Esophagus muscularis mucosa (tissue), 4 donors: ENCODE measurements at regions not wholly inside any gene's neighbourhood (a gene's known extent, or its start where the extent isn't known, plus 50 kb on each side); places are given as distances from the start of the nearest gene placed in this dataset.

Experiments
- DNase-seq: peaks from one replicate; pipeline ENCODE4 v3.0.0-alpha.2; 2017; ENCODE audit errors: extremely low spot score
- H3K27ac ChIP-seq, 4 donors: fragments of 200-600 bp; sonication (generic); replicated peaks in 1 of 4; 1 replicate in 3 of 4; 2 replicates in 1 of 4; pipeline ENCODE4 v1.5.1; 2016 to 2019; ENCODE audit warnings: mild to moderate bottlenecking in 1 of 4
- H3K27me3 ChIP-seq, 4 donors: fragments of 200-600 bp; sonication (generic); one replicate each; pipeline versions ENCODE4 v1.5.1 to v1.6.0; 2016 to 2019
- H3K36me3 ChIP-seq, 4 donors: fragments of 200-600 bp; sonication (generic); one replicate each; pipeline ENCODE4 v1.5.1; 2016 to 2019
- H3K4me1 ChIP-seq, 4 donors: fragments of 200-600 bp; sonication (generic); one replicate each; pipeline ENCODE4 v1.5.1; 2016 to 2019
- H3K4me3 ChIP-seq, 4 donors: fragments of 200-600 bp; sonication (generic); 1 replicate in 2 of 4; 2 replicates in 2 of 4; pipeline ENCODE4 v1.5.1; 2016 to 2019; ENCODE audit warnings: mild to moderate bottlenecking in 4 of 4, moderate library complexity in 1 of 4
- H3K9me3 ChIP-seq, 4 donors: fragments of 200-600 bp; sonication (generic); 1 replicate in 3 of 4; 2 replicates in 1 of 4; pipeline ENCODE4 v1.5.1; 2016 to 2019
- CTCF ChIP-seq, 3 experiments: fragments of 200-600 bp in 2 of 3; fragments of 450-650 bp in 1 of 3; sonication (generic) in 2 of 3; IDR thresholded peaks; one replicate each; pipeline ENCODE4 v1.5.1; 2017 to 2019; ENCODE audit warnings: antibody characterized with exemption in 3 of 3, mild to moderate bottlenecking in 2 of 3, moderate library complexity in 1 of 3
- EP300 ChIP-seq: sonication (generic); formaldehyde crosslinking; IDR thresholded peaks from one replicate; pipeline ENCODE4 v1.6.1; 2017; ENCODE audit warnings: antibody characterized with exemption
- POLR2A ChIP-seq: fragments of 450-650 bp; IDR thresholded peaks from one replicate; pipeline ENCODE4 v1.6.1; 2017; ENCODE audit warnings: antibody characterized with exemption, moderate library complexity, mild to moderate bottlenecking, low read depth
- POLR2AphosphoS5 ChIP-seq, 2 donors: sonication (generic); formaldehyde crosslinking; IDR thresholded peaks; one replicate each; pipeline ENCODE4 v1.6.1; 2017; ENCODE audit warnings: antibody characterized with exemption in 2 of 2
- WGBS: methylation state at CpG from one replicate; pipeline ENCODE4 v1.1.5; 2018; 5-methylcytosine and 5-hydroxymethylcytosine counted together
- intact Hi-C: fragments of 100-400 bp; cut with DNase I; formaldehyde crosslinking; loops from one replicate; pipeline ENCODE4 v1.15.1; 2023

- 86% methylated on average over 4 of the region's 4 CpGs for WGBS
- H3K4me1 ChIP-seq: no peaks in the 10 kb centered on the region
- H3K4me3 ChIP-seq: no peak overlapping the region
- H3K27me3 ChIP-seq: peaks cover 0 to 4% (median 0%) of the 10 kb centered on the region in 4 donors
- no peaks in the 10 kb centered on the region for H3K9me3 ChIP-seq
- intact Hi-C loops: no loop called here
- TF ChIP-seq POLR2AphosphoS5 (IDR thresholded peaks at IDR 0.05) (no peak), POLR2A (no peak), CTCF (IDR thresholded peaks at IDR 0.05) (no peak), EP300 (no peak)
- H3K36me3 ChIP-seq: no peaks in the 10 kb centered on the region
- no peak overlapping the region for H3K27ac ChIP-seq
- no peak for DNase-seq
Measured at GRCh38 chrX:109845996-109846395, 112.9 kb upstream of the ACSL4 start.

- intact Hi-C loops: no loop called here
- H3K27ac ChIP-seq: no peak overlapping the region
- H3K4me3 ChIP-seq: no peak overlapping the region
- no peaks in the 10 kb centered on the region for H3K4me1 ChIP-seq
- peaks cover 0 to 4% (median 0%) of the 10 kb centered on the region in 4 donors for H3K27me3 ChIP-seq
- no peak for DNase-seq
- no peak for TF ChIP-seq POLR2A
- TF ChIP-seq POLR2AphosphoS5 (IDR thresholded peaks at IDR 0.05): peak in 1 of 2 donors; percentile 54
- no peak for TF ChIP-seq EP300
- TF ChIP-seq CTCF (IDR thresholded peaks at IDR 0.05): no peak
- H3K9me3 ChIP-seq: no peaks in the 10 kb centered on the region
- no peaks in the 10 kb centered on the region for H3K36me3 ChIP-seq
- WGBS: 85% methylated on average over 5 of the region's 5 CpGs
Measured at GRCh38 chrX:109847257-109848187, 114.5 kb upstream of the ACSL4 start.

GRCh38 chrX:109848461-109849050 is 115.5 kb upstream of the ACSL4 start:
- DNase-seq: no peak
- no peaks in the 10 kb centered on the region for H3K9me3 ChIP-seq
- no peak overlapping the region for H3K27ac ChIP-seq
- WGBS: 25% methylated on average over 4 of the region's 4 CpGs
- H3K36me3 ChIP-seq: no peaks in the 10 kb centered on the region
- TF ChIP-seq POLR2A (no peak), POLR2AphosphoS5 (IDR thresholded peaks at IDR 0.05) (no peak), EP300 (no peak), CTCF (IDR thresholded peaks at IDR 0.05) (no peak)
- peaks cover 0 to 4% (median 0%) of the 10 kb centered on the region in 4 donors for H3K27me3 ChIP-seq
- intact Hi-C loops: no loop called here
- H3K4me1 ChIP-seq: no peaks in the 10 kb centered on the region
- no peak overlapping the region for H3K4me3 ChIP-seq

- intact Hi-C loops: no loop called here
- no peaks in the 10 kb centered on the region for H3K36me3 ChIP-seq
- H3K27ac ChIP-seq: no peak overlapping the region
- H3K9me3 ChIP-seq: peaks cover 0 to 8% (median 0%) of the 10 kb centered on the region in 4 donors
- no peak for DNase-seq
- H3K4me3 ChIP-seq: no peak overlapping the region
- H3K4me1 ChIP-seq: peaks cover 0 to 4% (median 0%) of the 10 kb centered on the region in 4 donors
- TF ChIP-seq POLR2AphosphoS5 (IDR thresholded peaks at IDR 0.05): no peak
- H3K27me3 ChIP-seq: peaks cover 0 to 4% (median 0%) of the 10 kb centered on the region in 4 donors
Measured at GRCh38 chrX:109854096-109854495, 121.0 kb upstream of the ACSL4 start.

- intact Hi-C loops: loop anchor here (5.0 kb wide), 1 partner anchor 143 kb away; no protein-coding TSS in a partner anchor
- no peak overlapping the region for H3K4me3 ChIP-seq
- 21% methylated on average over 1 of the region's 1 CpG for WGBS
Measured at GRCh38 chrX:109855501-109855900, 122.4 kb upstream of the ACSL4 start.

More at GRCh38 chrX:109855501-109855900, 122.4 kb upstream of the ACSL4 start:
- Histone ChIP-seq H3K27me3 (no peaks in the 10 kb centered on the region), H3K9me3 (peaks cover 0 to 8% (median 0%) of the 10 kb centered on the region in 4 donors), H3K36me3 (no peaks in the 10 kb centered on the region), H3K27ac (no peak overlapping the region), H3K4me1 (peaks cover 0 to 4% (median 0%) of the 10 kb centered on the region in 4 donors)
- DNase-seq: no peak
- no peak for TF ChIP-seq POLR2AphosphoS5 (IDR thresholded peaks at IDR 0.05)
